ENCODE measurements at regions not wholly inside any gene's neighbourhood (a gene's known extent, or its start where the extent isn't known, plus 50 kb on each side); places are given as distances from the start of the nearest gene placed in this dataset.

DNA sequence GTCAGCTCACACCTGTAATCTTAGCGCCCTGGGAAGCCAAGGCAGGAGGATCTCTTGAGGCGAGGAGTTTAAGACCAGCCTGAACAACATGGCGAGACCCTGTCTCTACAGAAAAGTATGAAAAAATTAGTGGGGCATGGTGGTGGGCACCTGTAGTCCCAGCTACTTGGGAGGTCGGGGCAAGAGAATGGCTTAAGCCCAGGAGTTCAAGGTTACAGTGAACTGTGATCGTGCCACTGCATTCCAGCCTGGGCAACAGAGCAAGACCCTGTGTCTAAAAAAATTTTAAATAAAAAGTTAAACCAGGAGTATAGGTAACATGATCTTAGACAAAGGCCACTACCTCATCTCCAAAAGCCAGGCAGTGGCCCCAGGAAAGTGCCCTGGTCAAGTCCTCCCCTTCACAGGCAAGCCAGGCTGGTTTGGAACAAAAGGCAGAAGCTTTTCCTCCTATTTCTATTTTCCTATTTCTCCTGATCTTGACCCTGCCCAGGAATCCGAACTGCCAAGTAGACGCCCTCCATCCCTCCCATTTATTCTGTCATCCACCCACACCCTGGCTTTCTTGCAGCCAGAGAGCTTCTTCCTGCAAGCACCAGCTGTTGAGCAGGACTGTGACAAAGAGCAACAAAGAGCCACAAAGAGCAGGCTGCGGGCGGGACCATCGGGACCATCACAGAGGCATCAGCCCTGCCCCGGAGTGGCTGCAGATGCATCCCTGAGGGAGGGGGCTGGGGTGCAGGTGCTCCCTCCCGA lies 149.9 kb upstream of the AFDN start (continued):
- TF ChIP-seq, protein P1, sequence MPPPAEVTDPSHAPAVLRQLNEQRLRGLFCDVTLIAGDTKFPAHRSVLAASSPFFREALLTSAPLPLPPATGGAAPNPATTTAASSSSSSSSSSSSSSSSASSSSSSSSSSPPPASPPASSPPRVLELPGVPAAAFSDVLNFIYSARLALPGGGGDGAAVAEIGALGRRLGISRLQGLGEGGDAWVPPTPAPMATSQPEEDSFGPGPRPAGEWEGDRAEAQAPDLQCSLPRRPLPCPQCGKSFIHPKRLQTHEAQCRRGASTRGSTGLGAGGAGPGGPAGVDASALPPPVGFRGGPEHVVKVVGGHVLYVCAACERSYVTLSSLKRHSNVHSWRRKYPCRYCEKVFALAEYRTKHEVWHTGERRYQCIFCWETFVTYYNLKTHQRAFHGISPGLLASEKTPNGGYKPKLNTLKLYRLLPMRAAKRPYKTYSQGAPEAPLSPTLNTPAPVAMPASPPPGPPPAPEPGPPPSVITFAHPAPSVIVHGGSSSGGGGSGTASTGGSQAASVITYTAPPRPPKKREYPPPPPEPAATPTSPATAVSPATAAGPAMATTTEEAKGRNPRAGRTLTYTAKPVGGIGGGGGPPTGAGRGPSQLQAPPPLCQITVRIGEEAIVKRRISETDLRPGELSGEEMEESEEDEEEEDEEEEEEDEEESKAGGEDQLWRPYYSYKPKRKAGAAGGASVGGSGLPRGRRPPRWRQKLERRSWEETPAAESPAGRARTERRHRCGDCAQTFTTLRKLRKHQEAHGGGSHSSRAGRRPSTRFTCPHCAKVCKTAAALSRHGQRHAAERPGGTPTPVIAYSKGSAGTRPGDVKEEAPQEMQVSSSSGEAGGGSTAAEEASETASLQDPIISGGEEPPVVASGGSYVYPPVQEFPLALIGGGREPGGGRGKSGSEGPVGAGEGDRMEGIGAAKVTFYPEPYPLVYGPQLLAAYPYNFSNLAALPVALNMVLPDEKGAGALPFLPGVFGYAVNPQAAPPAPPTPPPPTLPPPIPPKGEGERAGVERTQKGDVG (CRISPR knock-in tag; IDR thresholded peaks at IDR 0.05; ENCODE audit: borderline replicate concordance): peak; percentile 93
- TF ChIP-seq, protein P2, sequence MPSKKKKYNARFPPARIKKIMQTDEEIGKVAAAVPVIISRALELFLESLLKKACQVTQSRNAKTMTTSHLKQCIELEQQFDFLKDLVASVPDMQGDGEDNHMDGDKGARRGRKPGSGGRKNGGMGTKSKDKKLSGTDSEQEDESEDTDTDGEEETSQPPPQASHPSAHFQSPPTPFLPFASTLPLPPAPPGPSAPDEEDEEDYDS (CRISPR knock-in tag; IDR thresholded peaks at IDR 0.05): 0 out of 2 replicates have a peak, but pooled peaks have one; percentile 21
- TF ChIP-seq, protein P3, sequence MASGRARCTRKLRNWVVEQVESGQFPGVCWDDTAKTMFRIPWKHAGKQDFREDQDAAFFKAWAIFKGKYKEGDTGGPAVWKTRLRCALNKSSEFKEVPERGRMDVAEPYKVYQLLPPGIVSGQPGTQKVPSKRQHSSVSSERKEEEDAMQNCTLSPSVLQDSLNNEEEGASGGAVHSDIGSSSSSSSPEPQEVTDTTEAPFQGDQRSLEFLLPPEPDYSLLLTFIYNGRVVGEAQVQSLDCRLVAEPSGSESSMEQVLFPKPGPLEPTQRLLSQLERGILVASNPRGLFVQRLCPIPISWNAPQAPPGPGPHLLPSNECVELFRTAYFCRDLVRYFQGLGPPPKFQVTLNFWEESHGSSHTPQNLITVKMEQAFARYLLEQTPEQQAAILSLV (CRISPR knock-in tag; IDR thresholded peaks at IDR 0.05; ENCODE audit: borderline replicate concordance): 0 out of 2 replicates have a peak, but pooled peaks have one; percentile 43
- TF ChIP-seq SP5 (CRISPR knock-in tag; IDR thresholded peaks at IDR 0.05; ENCODE audit: borderline replicate concordance, low read depth) (0 out of 2 replicates have a peak, but pooled peaks have one; percentile 21), ZNF672 (CRISPR knock-in tag; IDR thresholded peaks at IDR 0.05) (no peak), NFE2L1 (CRISPR knock-in tag; IDR thresholded peaks at IDR 0.05; ENCODE audit: borderline replicate concordance) (no peak), ZFP36 (IDR thresholded peaks at IDR 0.05; ENCODE audit: borderline replicate concordance, low read depth, low read length, partially characterized antibody) (no peak), ONECUT2 (CRISPR knock-in tag; IDR thresholded peaks at IDR 0.05) (no peak), HCFC1 (IDR thresholded peaks at IDR 0.05; ENCODE audit: low read depth, low read length) (no peak), ZNF788 (CRISPR knock-in tag; IDR thresholded peaks at IDR 0.05; ENCODE audit: borderline replicate concordance) (no peak), STAT5B (CRISPR knock-in tag; IDR thresholded peaks at IDR 0.05) (no peak), ZNF703 (CRISPR knock-in tag; IDR thresholded peaks at IDR 0.05; ENCODE audit: borderline replicate concordance) (no peak), BORCS8-MEF2B (CRISPR knock-in tag; IDR thresholded peaks at IDR 0.05) (no peak)
- TF ChIP-seq, protein P4, sequence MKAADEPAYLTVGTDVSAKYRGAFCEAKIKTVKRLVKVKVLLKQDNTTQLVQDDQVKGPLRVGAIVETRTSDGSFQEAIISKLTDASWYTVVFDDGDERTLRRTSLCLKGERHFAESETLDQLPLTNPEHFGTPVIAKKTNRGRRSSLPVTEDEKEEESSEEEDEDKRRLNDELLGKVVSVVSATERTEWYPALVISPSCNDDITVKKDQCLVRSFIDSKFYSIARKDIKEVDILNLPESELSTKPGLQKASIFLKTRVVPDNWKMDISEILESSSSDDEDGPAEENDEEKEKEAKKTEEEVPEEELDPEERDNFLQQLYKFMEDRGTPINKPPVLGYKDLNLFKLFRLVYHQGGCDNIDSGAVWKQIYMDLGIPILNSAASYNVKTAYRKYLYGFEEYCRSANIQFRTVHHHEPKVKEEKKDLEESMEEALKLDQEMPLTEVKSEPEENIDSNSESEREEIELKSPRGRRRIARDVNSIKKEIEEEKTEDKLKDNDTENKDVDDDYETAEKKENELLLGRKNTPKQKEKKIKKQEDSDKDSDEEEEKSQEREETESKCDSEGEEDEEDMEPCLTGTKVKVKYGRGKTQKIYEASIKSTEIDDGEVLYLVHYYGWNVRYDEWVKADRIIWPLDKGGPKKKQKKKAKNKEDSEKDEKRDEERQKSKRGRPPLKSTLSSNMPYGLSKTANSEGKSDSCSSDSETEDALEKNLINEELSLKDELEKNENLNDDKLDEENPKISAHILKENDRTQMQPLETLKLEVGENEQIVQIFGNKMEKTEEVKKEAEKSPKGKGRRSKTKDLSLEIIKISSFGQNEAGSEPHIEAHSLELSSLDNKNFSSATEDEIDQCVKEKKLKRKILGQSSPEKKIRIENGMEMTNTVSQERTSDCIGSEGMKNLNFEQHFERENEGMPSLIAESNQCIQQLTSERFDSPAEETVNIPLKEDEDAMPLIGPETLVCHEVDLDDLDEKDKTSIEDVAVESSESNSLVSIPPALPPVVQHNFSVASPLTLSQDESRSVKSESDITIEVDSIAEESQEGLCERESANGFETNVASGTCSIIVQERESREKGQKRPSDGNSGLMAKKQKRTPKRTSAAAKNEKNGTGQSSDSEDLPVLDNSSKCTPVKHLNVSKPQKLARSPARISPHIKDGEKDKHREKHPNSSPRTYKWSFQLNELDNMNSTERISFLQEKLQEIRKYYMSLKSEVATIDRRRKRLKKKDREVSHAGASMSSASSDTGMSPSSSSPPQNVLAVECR (CRISPR knock-in tag; IDR thresholded peaks at IDR 0.05; ENCODE audit: borderline replicate concordance): no peak
